ENCODE measurements at regions not wholly inside any gene's neighbourhood (a gene's known extent, or its start where the extent isn't known, plus 50 kb on each side); places are given as distances from the start of the nearest gene placed in this dataset.
A peak's percentile ranks its signal among the peaks of the same experiment; 100 is the strongest.

DNA sequence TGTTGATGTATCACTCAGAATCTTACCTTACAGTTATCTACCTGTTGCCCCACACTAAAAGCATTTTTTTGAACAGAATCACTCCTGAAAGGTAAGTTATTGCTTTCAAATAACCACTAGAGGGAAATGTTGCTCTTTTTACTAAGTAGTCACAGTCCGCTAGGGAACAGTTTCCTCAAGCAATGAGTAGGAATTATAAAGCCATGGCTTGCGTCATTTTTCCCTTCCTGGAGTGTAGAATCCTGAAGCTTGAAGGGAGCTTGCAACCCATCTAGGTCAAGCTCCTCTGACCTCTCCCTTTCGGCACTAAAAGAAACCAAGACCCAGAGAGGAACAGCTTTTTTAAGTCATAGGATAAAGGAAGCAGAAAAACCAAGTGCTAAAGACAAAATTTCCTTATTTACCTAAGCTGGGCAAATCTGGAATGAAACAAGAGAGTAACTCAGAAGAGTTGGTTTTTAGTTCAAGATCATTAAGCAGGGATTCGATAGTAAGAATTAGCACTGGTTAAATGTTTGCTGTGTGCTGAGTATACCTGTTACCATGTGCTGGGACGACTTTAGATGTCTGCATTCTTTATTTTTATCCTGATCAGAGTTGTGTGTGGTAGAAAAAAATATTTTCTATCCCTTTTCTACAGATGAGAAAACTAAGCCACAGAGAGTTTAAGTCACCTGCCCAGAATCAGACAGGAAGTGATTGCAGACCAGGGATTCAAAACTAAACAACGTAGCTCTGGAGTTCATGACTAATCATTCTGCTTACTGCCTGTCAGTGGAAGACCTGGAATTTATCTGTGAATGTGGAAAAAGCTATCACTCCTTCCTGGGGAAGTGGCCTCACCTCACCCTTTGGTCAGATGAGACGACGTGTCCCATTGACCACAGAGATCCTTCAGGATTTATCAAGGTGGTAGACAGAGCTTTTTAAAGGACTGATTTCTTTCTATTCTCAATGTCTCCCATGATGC is 631.5 kb downstream of the RAB28 start:
- intact Hi-C loops (cut with micrococcal nuclease; ENCODE audit: unreplicated experiment), result loop anchor here (1.0 to 5.0 kb wide), 6 partner anchors 125 to 802 kb away; partner anchors contain the start of gene RAB28
- ChIA-PET POLR2A (no interaction called here), CTCF (interaction anchor here (0.7 to 1.3 kb wide), 2 partner anchors 396 to 692 kb away, joined by 3 read pairs; partner anchors contain the start of gene NKX3-2)
- Histone ChIP-seq H3K36me3 (ENCODE audit: control insufficient read depth, insufficient read depth, low read length) (no peaks in the 10 kb centered on the region), H3K4me3 (ENCODE audit: low read depth, low read length) (no peak overlapping the region), H3K27me3 (replicated peaks; ENCODE audit: control insufficient read depth, insufficient read depth, low read length) (no peaks in the 10 kb centered on the region), H3K9me3 (no peaks in the 10 kb centered on the region), H3K4me1 (no peaks in the 10 kb centered on the region)
- Mint-ChIP-seq H3K9me3 (ENCODE audit: unreplicated experiment) (no peaks in the 10 kb centered on the region), H3K36me3 (ENCODE audit: insufficient read depth, unreplicated experiment) (no peaks in the 10 kb centered on the region), H3K27ac (ENCODE audit: unreplicated experiment) (no peak overlapping the region), H3K4me3 (ENCODE audit: unreplicated experiment) (no peak overlapping the region), H3K27me3 (ENCODE audit: insufficient read depth, unreplicated experiment) (peaks cover 4% of the 10 kb centered on the region), H3K4me1 (ENCODE audit: low read depth, unreplicated experiment) (no peaks in the 10 kb centered on the region)
- DNase-seq, result peak in 1 of 2 experiments; percentile 43
- BruUV-seq (replicated peaks), result no TSS peak
- TF ChIP-seq, protein P1, sequence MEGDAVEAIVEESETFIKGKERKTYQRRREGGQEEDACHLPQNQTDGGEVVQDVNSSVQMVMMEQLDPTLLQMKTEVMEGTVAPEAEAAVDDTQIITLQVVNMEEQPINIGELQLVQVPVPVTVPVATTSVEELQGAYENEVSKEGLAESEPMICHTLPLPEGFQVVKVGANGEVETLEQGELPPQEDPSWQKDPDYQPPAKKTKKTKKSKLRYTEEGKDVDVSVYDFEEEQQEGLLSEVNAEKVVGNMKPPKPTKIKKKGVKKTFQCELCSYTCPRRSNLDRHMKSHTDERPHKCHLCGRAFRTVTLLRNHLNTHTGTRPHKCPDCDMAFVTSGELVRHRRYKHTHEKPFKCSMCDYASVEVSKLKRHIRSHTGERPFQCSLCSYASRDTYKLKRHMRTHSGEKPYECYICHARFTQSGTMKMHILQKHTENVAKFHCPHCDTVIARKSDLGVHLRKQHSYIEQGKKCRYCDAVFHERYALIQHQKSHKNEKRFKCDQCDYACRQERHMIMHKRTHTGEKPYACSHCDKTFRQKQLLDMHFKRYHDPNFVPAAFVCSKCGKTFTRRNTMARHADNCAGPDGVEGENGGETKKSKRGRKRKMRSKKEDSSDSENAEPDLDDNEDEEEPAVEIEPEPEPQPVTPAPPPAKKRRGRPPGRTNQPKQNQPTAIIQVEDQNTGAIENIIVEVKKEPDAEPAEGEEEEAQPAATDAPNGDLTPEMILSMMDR (IDR thresholded peaks at IDR 0.05; ENCODE audit: insufficient read depth in 1 of 2, low read depth in 1 of 2, low read length in 1 of 2, severe bottlenecking in 1 of 2, unreplicated experiment in 1 of 2), result peak; percentile 29 to 58

GRCh38 chr4:12846368-12846767 is 637.8 kb downstream of the RAB28 start:
- Histone ChIP-seq H3K4me3 (ENCODE audit: low read depth, low read length) (no peak overlapping the region), H3K27me3 (replicated peaks; ENCODE audit: control insufficient read depth, insufficient read depth, low read length) (no peaks in the 10 kb centered on the region), H3K4me1 (no peaks in the 10 kb centered on the region), H3K9me3 (no peaks in the 10 kb centered on the region), H3K36me3 (ENCODE audit: control insufficient read depth, insufficient read depth, low read length) (no peaks in the 10 kb centered on the region)
- no peak for DNase-seq
- Mint-ChIP-seq H3K36me3 (ENCODE audit: insufficient read depth, unreplicated experiment) (no peaks in the 10 kb centered on the region), H3K4me1 (ENCODE audit: low read depth, unreplicated experiment) (no peaks in the 10 kb centered on the region), H3K9me3 (ENCODE audit: unreplicated experiment) (no peaks in the 10 kb centered on the region), H3K27ac (ENCODE audit: unreplicated experiment) (no peak overlapping the region), H3K27me3 (ENCODE audit: insufficient read depth, unreplicated experiment) (peaks cover 4% of the 10 kb centered on the region), H3K4me3 (ENCODE audit: unreplicated experiment) (no peak overlapping the region)
- intact Hi-C loops (cut with micrococcal nuclease; ENCODE audit: unreplicated experiment), result no loop called here
- CTCF ChIA-PET, result no interaction called here
- POLR2A ChIA-PET, result no interaction called here
- TF ChIP-seq, protein P1 (IDR thresholded peaks at IDR 0.05; ENCODE audit: insufficient read depth in 1 of 2, low read depth in 1 of 2, low read length in 1 of 2, severe bottlenecking in 1 of 2, unreplicated experiment in 1 of 2), result no peak
- BruUV-seq (replicated peaks), result no TSS peak

- intact Hi-C loops (cut with micrococcal nuclease; ENCODE audit: unreplicated experiment), result no loop called here
- BruUV-seq (replicated peaks), result no TSS peak
- no peak for DNase-seq
- Histone ChIP-seq H3K4me3 (ENCODE audit: low read depth, low read length) (no peak overlapping the region), H3K36me3 (ENCODE audit: control insufficient read depth, insufficient read depth, low read length) (no peaks in the 10 kb centered on the region), H3K4me1 (no peaks in the 10 kb centered on the region), H3K27me3 (replicated peaks; ENCODE audit: control insufficient read depth, insufficient read depth, low read length) (no peaks in the 10 kb centered on the region), H3K9me3 (no peaks in the 10 kb centered on the region)
- Mint-ChIP-seq H3K27ac (ENCODE audit: unreplicated experiment) (no peak overlapping the region), H3K27me3 (ENCODE audit: insufficient read depth, unreplicated experiment) (no peaks in the 10 kb centered on the region), H3K4me3 (ENCODE audit: unreplicated experiment) (no peak overlapping the region), H3K9me3 (ENCODE audit: unreplicated experiment) (no peaks in the 10 kb centered on the region), H3K36me3 (ENCODE audit: insufficient read depth, unreplicated experiment) (no peaks in the 10 kb centered on the region), H3K4me1 (ENCODE audit: low read depth, unreplicated experiment) (no peaks in the 10 kb centered on the region)
- ChIA-PET POLR2A (no interaction called here), CTCF (interaction anchor here (0.7 kb wide), 1 partner anchor 886 kb away, joined by 4 read pairs; no protein-coding TSS in a partner anchor)
- TF ChIP-seq, protein P1 (IDR thresholded peaks at IDR 0.05; ENCODE audit: insufficient read depth in 1 of 2, low read depth in 1 of 2, low read length in 1 of 2, severe bottlenecking in 1 of 2, unreplicated experiment in 1 of 2), result no peak
Observed at GRCh38 chr4:12844141-12844540, 640.0 kb downstream of the RAB28 start.

All from Caco-2 (cell line).